ENCODE measurements at regions not wholly inside any gene's neighbourhood (a gene's known extent, or its start where the extent isn't known, plus 50 kb on each side); places are given as distances from the start of the nearest gene placed in this dataset.

- peaks cover 9% of the 10 kb centered on the region for H3K27me3 Mint-ChIP-seq (ENCODE audit: low read depth)
- no peaks in the 10 kb centered on the region for H3K36me3 Mint-ChIP-seq
- no peak overlapping the region for H3K4me3 Mint-ChIP-seq
- H3K9me3 Mint-ChIP-seq, result peaks cover 5% of the 10 kb centered on the region
- TF ChIP-seq CTCF (IDR thresholded peaks at IDR 0.05; ENCODE audit: unreplicated experiment), result no peak
- no peak overlapping the region for H3K27ac Mint-ChIP-seq
- H3K4me1 Mint-ChIP-seq, result no peaks in the 10 kb centered on the region
- peak in 1 of 2 experiments; percentile 34 for DNase-seq (ENCODE audit: low spot score in 2 of 2, unreplicated experiment in 2 of 2)
These were observed 103.9 kb upstream of the AFDN start for GRCh38 chr6:167722634-167723309.

- Mint-ChIP-seq H3K36me3 (no peaks in the 10 kb centered on the region), H3K4me3 (no peak overlapping the region), H3K4me1 (no peaks in the 10 kb centered on the region), H3K27ac (no peak overlapping the region), H3K9me3 (peaks cover 6% of the 10 kb centered on the region), H3K27me3 (ENCODE audit: low read depth) (peaks cover 14% of the 10 kb centered on the region)
- TF ChIP-seq CTCF (IDR thresholded peaks at IDR 0.05; ENCODE audit: unreplicated experiment), result no peak
- peak in 1 of 2 experiments; percentile 19 for DNase-seq (ENCODE audit: low spot score in 2 of 2, unreplicated experiment in 2 of 2)
These were observed 100.6 kb upstream of the AFDN start for GRCh38 chr6:167726043-167726621.

GRCh38 chr6:167730441-167730840, 96.3 kb upstream of the AFDN start:
- Mint-ChIP-seq H3K9me3 (peaks cover 3% of the 10 kb centered on the region), H3K36me3 (no peaks in the 10 kb centered on the region), H3K4me1 (no peaks in the 10 kb centered on the region), H3K27ac (no peak overlapping the region), H3K27me3 (ENCODE audit: low read depth) (peaks cover 20% of the 10 kb centered on the region), H3K4me3 (no peak overlapping the region)
- peak in 1 of 2 experiments; percentile 26 for DNase-seq (ENCODE audit: low spot score in 2 of 2, unreplicated experiment in 2 of 2)
- TF ChIP-seq CTCF (IDR thresholded peaks at IDR 0.05; ENCODE audit: unreplicated experiment), result no peak

- peak in 1 of 2 experiments; percentile 22 for DNase-seq (ENCODE audit: low spot score in 2 of 2, unreplicated experiment in 2 of 2)
- H3K9me3 Mint-ChIP-seq, result peaks cover 3% of the 10 kb centered on the region
- peaks cover 20% of the 10 kb centered on the region for H3K27me3 Mint-ChIP-seq (ENCODE audit: low read depth)
These were observed 95.5 kb upstream of the AFDN start for GRCh38 chr6:167731216-167731615.

GRCh38 chr6:167731731-167732422, 94.8 kb upstream of the AFDN start:
- H3K36me3 Mint-ChIP-seq, result no peaks in the 10 kb centered on the region
- peaks cover 20% of the 10 kb centered on the region for H3K27me3 Mint-ChIP-seq (ENCODE audit: low read depth)
- H3K9me3 Mint-ChIP-seq, result peaks cover 3% of the 10 kb centered on the region
- peak in 1 of 2 experiments; percentile 34 for DNase-seq (ENCODE audit: low spot score in 2 of 2, unreplicated experiment in 2 of 2)
- no peak overlapping the region for H3K4me3 Mint-ChIP-seq
- TF ChIP-seq CTCF (IDR thresholded peaks at IDR 0.05; ENCODE audit: unreplicated experiment), result no peak
- H3K27ac Mint-ChIP-seq, result no peak overlapping the region
- no peaks in the 10 kb centered on the region for H3K4me1 Mint-ChIP-seq

More at GRCh38 chr6:167731216-167731615, 95.5 kb upstream of the AFDN start:
- Mint-ChIP-seq H3K27ac (no peak overlapping the region), H3K4me3 (no peak overlapping the region), H3K36me3 (no peaks in the 10 kb centered on the region), H3K4me1 (no peaks in the 10 kb centered on the region)
- no peak for TF ChIP-seq CTCF (IDR thresholded peaks at IDR 0.05; ENCODE audit: unreplicated experiment)
